Neural cell (in vitro differentiated cells): ENCODE measurements at regions not wholly inside any gene's neighbourhood (a gene's known extent, or its start where the extent isn't known, plus 50 kb on each side); places are given as distances from the start of the nearest gene placed in this dataset.

Experiments
- H2AFZ ChIP-seq: fragments of 200-600, 300-800 bp; sonication (generic), shearing (Covaris generic); 2 replicates; pipeline ENCODE4 v1.6.0; 2014; ENCODE audit warnings: low read depth, mild to moderate bottlenecking, antibody characterized with exemption, low read length, moderate library complexity
- H3F3A ChIP-seq: fragments of 200-600 bp; shearing (Covaris generic); 2 replicates; pipeline ENCODE4 v1.6.1; 2016; ENCODE audit warnings: mild to moderate bottlenecking, moderate library complexity, mixed read lengths, antibody characterized with exemption, low read length; ENCODE audit not compliant: insufficient read depth, poor library complexity, severe bottlenecking
- H3K27ac ChIP-seq: fragments of 200-600, 300-800 bp; sonication (generic), shearing (Covaris generic); 2 replicates; pipeline ENCODE4 v1.5.1; 2014; ENCODE audit warnings: mild to moderate bottlenecking, low read length, moderate library complexity
- H3K27me3 ChIP-seq: fragments of 300-800, 200-600 bp; sonication (generic), shearing (Covaris generic); 2 replicates; pipeline ENCODE4 v1.6.0; 2014; ENCODE audit warnings: mild to moderate bottlenecking, low read depth, low read length, moderate library complexity; ENCODE audit not compliant: insufficient read depth
- H3K36me3 ChIP-seq: fragments of 300-800, 200-600 bp; sonication (generic), shearing (Covaris generic); 2 replicates; pipeline ENCODE4 v1.5.1; 2014; ENCODE audit warnings: mild to moderate bottlenecking, antibody characterized with exemption, low read length, moderate library complexity; ENCODE audit not compliant: insufficient read depth
- H3K4me2 ChIP-seq: fragments of 300-800, 200-600 bp; sonication (generic), shearing (Covaris generic); 2 replicates; pipeline ENCODE4 v1.6.0; 2014; ENCODE audit warnings: mild to moderate bottlenecking, low read length
- H3K4me3 ChIP-seq: fragments of 300-800, 200-600 bp; sonication (generic), shearing (Covaris generic); 2 replicates; pipeline ENCODE4 v1.5.1; 2014; ENCODE audit warnings: mild to moderate bottlenecking, low read length, moderate library complexity
- H3K79me2 ChIP-seq: fragments of 200-600 bp; shearing (Covaris generic); replicated peaks from 2 replicates; pipeline ENCODE4 v1.6.0; 2014; ENCODE audit warnings: mild to moderate bottlenecking, low read length, moderate library complexity; ENCODE audit not compliant: insufficient read depth
- H3K9ac ChIP-seq: fragments of 300-800, 200-600 bp; sonication (generic), shearing (Covaris generic); 2 replicates; pipeline ENCODE4 v1.6.1; 2016; ENCODE audit warnings: mild to moderate bottlenecking, low read length, mixed read lengths
- H3K9me2 ChIP-seq: fragments of 200-600 bp; shearing (Covaris generic); 2 replicates; pipeline ENCODE4 v1.6.1; 2016; ENCODE audit warnings: mild to moderate bottlenecking, low read length, mixed read lengths; ENCODE audit not compliant: insufficient read depth
- H3K9me3 ChIP-seq: fragments of 200-600, 300-800 bp; sonication (generic), shearing (Covaris generic); 2 replicates; pipeline ENCODE4 v1.6.1; 2016; ENCODE audit warnings: mild to moderate bottlenecking, mixed run types, low read length, moderate library complexity, mixed read lengths
- H4K20me1 ChIP-seq: fragments of 200-600 bp; shearing (Covaris generic); 2 replicates; pipeline ENCODE4 v1.6.1; 2016; ENCODE audit warnings: mild to moderate bottlenecking, mixed run types; ENCODE audit not compliant: insufficient read depth
- CTCF ChIP-seq: fragments of 450-650 bp; IDR thresholded peaks from 2 replicates; pipeline ENCODE4 v1.5.1; 2014; ENCODE audit warnings: antibody characterized with exemption, mild to moderate bottlenecking, moderate library complexity; ENCODE audit not compliant: poor library complexity, severe bottlenecking
- EP300 ChIP-seq: fragments of 450-650 bp; conservative IDR thresholded peaks from 2 replicates; pipeline ENCODE4 v1.6.1; 2014; ENCODE audit warnings: antibody characterized with exemption, mild to moderate bottlenecking, moderate library complexity; ENCODE audit not compliant: poor library complexity, severe bottlenecking
- EZH2 ChIP-seq: fragments of 200-600, 300-800 bp; shearing (Covaris generic), sonication (generic); IDR thresholded peaks from 2 replicates; pipeline ENCODE4 v1.6.1; 2014; ENCODE audit warnings: antibody characterized with exemption, low read length, borderline replicate concordance, mild to moderate bottlenecking; ENCODE audit not compliant: insufficient read depth, poor library complexity, severe bottlenecking
- MXI1 ChIP-seq: fragments of 450-650 bp; conservative IDR thresholded peaks from 2 replicates; pipeline ENCODE4 v1.6.1; 2014; ENCODE audit warnings: antibody characterized with exemption, mild to moderate bottlenecking; ENCODE audit not compliant: poor library complexity, severe bottlenecking
- POLR2AphosphoS5 ChIP-seq: IDR thresholded peaks from 2 replicates; pipeline ENCODE4 v1.6.1; 2012
- RAD21 ChIP-seq: fragments of 450-650 bp; conservative IDR thresholded peaks from 2 replicates; pipeline ENCODE4 v1.6.1; 2014; ENCODE audit warnings: antibody characterized with exemption, mild to moderate bottlenecking, moderate library complexity
- REST ChIP-seq: IDR thresholded peaks from 2 replicates; pipeline ENCODE4 v1.6.1; 2012; ENCODE audit warnings: borderline replicate concordance
- SMC3 ChIP-seq: fragments of 450-650 bp; conservative IDR thresholded peaks from 2 replicates; pipeline ENCODE4 v1.6.1; 2014; ENCODE audit warnings: antibody characterized with exemption, mild to moderate bottlenecking, moderate library complexity; ENCODE audit not compliant: poor library complexity
- TAF1 ChIP-seq: IDR thresholded peaks from 2 replicates; pipeline ENCODE4 v1.6.1; 2012; ENCODE audit warnings: low read depth

- Histone ChIP-seq H3K9me2 (no peaks in the 10 kb centered on the region), H3K27me3 (no peaks in the 10 kb centered on the region), H3K4me3 (no peak overlapping the region), H3F3A (no peaks in the 10 kb centered on the region), H3K9ac (no peak overlapping the region), H3K4me2 (no peak overlapping the region), H3K36me3 (no peaks in the 10 kb centered on the region), H3K79me2 (no peaks in the 10 kb centered on the region), H4K20me1 (no peaks in the 10 kb centered on the region), H3K9me3 (no peaks in the 10 kb centered on the region), H3K27ac (no peak overlapping the region), H2AFZ (no peak overlapping the region)
- TF ChIP-seq CTCF, result no peak
- TF ChIP-seq TAF1, result no peak
- TF ChIP-seq RAD21, result no peak
- no peak for TF ChIP-seq POLR2AphosphoS5
- TF ChIP-seq EP300, result no peak
- no peak for TF ChIP-seq SMC3
- TF ChIP-seq MXI1, result no peak
- no peak for TF ChIP-seq EZH2
- no peak for TF ChIP-seq REST
Measured at GRCh38 chr18:61748004-61748403, 144.8 kb downstream of the RNF152 start.

- Histone ChIP-seq H3F3A (no peaks in the 10 kb centered on the region), H4K20me1 (no peaks in the 10 kb centered on the region), H3K27ac (no peak overlapping the region), H3K79me2 (no peaks in the 10 kb centered on the region), H3K36me3 (no peaks in the 10 kb centered on the region), H3K9me2 (no peaks in the 10 kb centered on the region), H2AFZ (no peak overlapping the region), H3K4me2 (no peak overlapping the region), H3K9me3 (no peaks in the 10 kb centered on the region), H3K4me3 (no peak overlapping the region), H3K9ac (no peak overlapping the region), H3K27me3 (no peaks in the 10 kb centered on the region)
- TF ChIP-seq EP300 (no peak), POLR2AphosphoS5 (no peak), CTCF (no peak), RAD21 (no peak), SMC3 (no peak), TAF1 (no peak)
Measured at GRCh38 chr18:61743775-61744531, 148.9 kb downstream of the RNF152 start.
